ENCODE measurements at regions not wholly inside any gene's neighbourhood (a gene's known extent, or its start where the extent isn't known, plus 50 kb on each side); places are given as distances from the start of the nearest gene placed in this dataset.

- TF ChIP-seq CTCF (IDR thresholded peaks at IDR 0.05) (no peak), POLR2A (IDR thresholded peaks at IDR 0.05) (no peak)
Measured at GRCh38 chr16:55010492-55011160, 80.0 kb downstream of the IRX5 start.
